GM21529 (cell line): ENCODE measurements at regions not wholly inside any gene's neighbourhood (a gene's known extent, or its start where the extent isn't known, plus 50 kb on each side); places are given as distances from the start of the nearest gene placed in this dataset.
"Not testable (repeated sequence)": the region's sequence is repeated elsewhere in the genome, so short reads cannot be mapped to it uniquely, and the experiment has no call there.

Source experiments
- ATAC-seq: cut with Tn5 transposase; IDR thresholded peaks from one replicate; pipeline ENCODE4 v1.9.1; 2021; ENCODE audit not compliant: unreplicated experiment

DNA sequence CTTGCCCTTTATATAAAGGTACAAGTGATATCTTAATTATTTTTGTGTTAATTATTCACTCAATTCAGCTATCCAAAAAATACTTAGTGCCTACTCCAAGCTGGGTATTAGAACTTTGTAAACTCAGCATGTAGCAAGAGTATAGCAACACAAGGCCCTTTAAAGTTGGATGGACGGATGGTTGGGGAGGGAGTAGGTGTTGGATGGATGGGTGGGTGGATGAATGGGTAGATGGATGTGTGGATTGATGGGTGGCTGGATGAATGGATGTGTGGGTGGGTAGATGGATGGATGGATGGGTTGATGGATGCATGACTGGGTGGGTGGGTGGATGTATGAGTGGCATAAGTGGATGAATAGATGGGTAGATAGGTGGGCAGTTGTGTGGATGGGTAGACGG, 211.5 kb downstream of the BANP start:
- ATAC-seq, result not testable (repeated sequence)

DNA sequence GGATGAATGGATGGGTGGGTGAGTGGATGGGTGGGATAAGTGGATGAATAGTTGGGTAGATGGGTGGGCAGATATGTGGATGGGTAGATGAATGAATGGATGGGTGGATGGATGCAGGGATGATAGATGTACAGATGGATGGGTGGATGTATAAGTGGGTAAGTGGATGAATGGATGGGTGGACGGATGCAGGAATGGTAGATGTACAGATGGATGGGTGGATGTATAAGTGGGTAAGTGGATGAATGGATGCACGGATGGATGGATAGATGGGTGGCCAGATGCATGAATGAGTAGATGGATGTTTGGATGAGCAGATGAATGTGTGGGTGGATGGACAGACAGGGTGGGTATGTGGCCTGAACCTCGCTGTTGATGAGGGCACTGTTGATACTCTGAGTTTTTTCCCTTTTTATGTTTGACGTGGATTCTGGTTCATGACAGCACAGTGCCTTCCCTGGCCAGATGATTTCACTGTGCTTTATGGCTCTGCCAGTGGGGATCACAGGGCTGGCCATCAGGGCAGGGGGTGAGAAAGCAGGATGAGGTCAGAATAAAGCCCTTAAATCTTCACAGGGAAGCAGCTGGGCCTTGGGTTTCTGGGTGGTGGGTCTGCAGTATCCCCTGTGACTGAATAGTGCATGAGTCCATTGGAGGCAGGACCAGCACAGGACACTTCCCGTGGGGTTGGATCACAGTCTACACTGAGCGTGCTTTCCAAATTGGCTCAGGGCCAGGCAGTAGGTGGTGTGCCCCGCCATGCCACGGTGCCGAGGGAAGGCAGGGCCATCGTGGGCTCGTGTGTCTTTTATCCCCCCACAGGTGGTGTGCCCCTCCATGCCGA, 213.2 kb downstream of the BANP start:
- not testable (repeated sequence) for ATAC-seq

- not testable (repeated sequence) for ATAC-seq
Observed at GRCh38 chr16:88165040-88165544, 213.9 kb downstream of the BANP start.

DNA sequence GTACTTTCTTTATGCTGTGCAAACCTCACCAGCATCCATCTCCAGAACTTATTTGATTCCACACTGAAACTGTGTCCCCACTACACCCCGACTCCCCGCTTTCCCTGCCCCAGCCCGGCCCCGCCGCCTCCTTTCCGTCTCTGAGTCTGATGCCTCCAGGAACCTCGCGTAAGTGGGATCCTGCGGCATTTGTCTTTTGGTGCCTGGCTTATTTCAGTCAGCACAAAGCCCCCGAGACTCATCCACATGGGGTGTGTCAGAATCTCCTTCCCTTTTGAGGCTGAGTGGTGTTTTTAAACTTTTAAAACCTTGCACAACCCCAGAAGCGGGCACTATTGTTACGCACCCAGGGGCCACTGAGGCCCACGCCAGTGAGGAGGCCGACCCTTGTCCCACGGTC, 214.4 kb downstream of the BANP start:
- ATAC-seq, result not testable (repeated sequence)

DNA sequence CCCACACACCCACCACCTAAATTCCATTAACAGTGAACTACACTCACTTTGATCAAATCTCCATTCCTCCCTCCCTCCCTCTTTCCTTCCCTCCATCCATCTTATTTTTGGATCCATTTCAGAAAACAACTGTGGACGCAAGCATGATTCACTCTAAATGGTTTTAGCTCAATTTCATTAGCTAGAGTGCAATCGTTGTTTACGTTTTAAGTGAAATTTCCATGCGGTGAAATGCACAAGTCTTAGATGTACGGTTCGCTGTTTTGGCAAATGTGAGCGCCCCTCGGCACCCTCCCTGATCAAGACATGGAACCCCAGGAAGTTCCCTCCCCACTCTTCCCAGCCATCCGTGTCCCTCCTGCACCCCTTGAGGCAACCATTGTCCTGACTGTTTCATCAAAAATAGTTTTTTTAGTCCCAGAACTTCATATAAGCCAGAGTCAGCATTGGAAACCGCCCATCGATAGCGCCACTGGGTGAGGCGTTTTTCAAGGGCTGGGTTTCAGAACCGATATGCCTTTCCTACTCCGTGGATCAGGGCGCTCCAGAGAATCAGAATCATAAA, 215.1 kb downstream of the BANP start:
- not testable (repeated sequence) for ATAC-seq

DNA sequence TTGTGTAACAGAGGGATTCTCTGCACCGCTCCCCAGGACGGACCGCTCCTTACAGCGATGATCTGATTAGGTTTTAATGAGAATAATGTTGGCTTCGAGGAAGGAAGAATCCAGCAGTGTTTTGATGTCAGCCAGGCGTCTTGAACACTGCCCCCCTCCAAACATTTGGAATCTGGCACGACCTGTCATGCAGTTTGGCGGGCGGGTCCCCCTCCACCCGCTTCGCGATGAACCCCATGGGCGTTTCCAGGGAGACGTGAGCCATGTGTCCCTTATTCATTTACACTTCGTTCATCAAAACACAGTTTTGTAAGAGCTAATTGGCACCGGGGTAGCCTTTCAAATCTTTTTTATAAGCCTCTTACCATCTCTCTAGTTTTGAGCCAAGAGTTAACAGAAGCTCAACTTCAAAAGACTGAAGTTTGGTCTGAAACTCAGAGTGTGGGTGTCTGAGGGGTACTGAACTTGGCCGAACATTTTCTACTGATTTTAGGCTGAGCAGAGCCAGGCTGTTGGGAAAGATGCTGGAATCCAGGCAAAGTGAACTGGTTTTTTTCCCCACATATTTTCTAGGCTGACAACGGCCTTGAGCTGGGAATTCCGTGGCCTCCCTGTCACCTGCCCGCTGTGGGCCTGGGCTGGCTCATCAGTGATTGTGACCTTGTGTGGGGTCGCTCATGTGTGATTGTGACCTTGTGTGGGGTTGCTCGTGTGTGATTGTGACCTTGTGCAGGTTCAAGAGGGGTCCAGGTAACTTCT, 214.8 kb upstream of the ZNF469 start:
- ATAC-seq, result not testable (repeated sequence)

GRCh38 chr16:88168557-88168949, 214.2 kb upstream of the ZNF469 start:
- not testable (repeated sequence) for ATAC-seq

GRCh38 chr16:88169136-88169830, 213.5 kb upstream of the ZNF469 start:
- not testable (repeated sequence) for ATAC-seq

DNA sequence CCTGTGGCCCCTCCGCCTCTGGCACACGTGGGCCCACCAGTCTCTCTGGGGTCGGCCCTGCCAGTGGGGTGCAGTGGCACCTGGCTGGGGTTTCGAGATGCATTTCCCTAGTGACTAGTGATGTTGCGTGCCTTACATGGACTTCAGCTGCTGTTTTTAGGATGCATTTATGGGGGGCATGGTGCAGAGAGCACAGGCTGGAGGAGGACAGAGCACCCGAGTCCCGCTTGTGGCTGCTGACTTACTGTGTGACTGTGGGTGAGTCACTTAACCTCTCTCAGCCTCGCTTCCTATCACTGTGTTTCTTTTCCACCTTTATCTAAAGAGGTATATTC, 213.0 kb upstream of the ZNF469 start:
- ATAC-seq, result not testable (repeated sequence)

DNA sequence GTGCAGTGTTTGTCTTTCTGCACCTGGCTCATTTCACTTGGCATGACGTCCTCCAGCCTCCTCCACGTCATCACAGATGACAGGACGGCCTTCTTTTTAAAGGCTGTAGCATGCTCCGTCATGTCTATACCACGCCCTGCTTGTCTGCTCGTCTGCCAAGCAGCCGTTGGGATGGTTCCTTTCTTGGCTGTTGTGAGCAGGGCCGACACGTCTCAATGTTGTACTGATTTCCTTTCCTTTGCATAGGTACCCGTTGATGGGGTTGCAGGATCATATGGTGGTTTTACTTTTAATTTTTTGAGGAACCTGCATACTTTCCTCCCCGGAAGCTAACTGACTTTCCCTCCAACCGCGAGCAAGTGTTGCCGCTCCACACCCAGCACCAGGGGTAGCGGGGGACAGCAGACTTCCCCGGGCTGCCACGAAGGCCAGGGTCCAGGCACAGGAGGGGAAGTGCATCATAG, 212.2 kb upstream of the ZNF469 start:
- ATAC-seq, result no peak

DNA sequence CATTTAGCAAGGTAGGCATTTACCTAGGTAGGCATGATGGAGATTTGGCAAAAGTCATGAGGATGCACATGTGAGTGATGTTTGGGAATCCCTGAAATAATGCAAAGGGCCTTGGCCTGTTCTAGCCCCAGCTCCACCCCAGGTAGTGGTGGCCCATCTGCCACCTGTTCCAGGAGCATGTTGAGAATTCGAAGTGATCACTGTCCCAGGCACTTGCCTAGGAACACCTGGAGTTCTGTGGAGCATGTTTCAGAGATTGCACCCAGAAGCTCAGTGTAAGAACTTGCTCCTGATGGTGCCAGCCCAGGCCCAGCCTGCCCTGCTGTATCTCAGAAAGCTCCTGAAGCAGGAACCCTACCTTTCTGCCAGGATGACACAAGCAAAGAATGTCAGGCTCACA, 211.6 kb upstream of the ZNF469 start:
- ATAC-seq, result not testable (repeated sequence)

DNA sequence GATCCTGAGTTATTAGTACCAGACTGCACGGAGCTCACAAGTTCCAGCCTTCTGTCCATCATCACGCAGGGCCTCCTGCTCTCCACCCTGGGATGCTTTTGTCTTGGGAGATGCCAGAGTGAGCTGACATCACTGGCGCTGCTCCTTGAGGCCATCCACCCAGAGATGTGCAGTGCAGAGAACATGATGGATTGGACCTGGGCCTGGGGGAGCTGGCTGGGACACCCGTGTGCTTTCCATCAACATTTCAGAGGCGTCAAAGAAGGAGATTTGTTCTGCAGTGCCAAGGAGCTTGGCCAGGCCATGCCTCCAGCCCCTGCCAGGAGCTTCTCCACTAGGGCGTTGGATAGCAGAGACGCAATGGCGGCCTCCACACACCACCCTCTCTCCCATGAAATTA, 206.6 kb upstream of the ZNF469 start:
- ATAC-seq, result not testable (repeated sequence)

- ATAC-seq, result not testable (repeated sequence)
Observed at GRCh38 chr16:88176591-88177180, 206.1 kb upstream of the ZNF469 start.

- not testable (repeated sequence) for ATAC-seq
Observed at GRCh38 chr16:88178251-88178650, 204.5 kb upstream of the ZNF469 start.

GRCh38 chr16:88178896-88179295, 203.9 kb upstream of the ZNF469 start:
- not testable (repeated sequence) for ATAC-seq

DNA sequence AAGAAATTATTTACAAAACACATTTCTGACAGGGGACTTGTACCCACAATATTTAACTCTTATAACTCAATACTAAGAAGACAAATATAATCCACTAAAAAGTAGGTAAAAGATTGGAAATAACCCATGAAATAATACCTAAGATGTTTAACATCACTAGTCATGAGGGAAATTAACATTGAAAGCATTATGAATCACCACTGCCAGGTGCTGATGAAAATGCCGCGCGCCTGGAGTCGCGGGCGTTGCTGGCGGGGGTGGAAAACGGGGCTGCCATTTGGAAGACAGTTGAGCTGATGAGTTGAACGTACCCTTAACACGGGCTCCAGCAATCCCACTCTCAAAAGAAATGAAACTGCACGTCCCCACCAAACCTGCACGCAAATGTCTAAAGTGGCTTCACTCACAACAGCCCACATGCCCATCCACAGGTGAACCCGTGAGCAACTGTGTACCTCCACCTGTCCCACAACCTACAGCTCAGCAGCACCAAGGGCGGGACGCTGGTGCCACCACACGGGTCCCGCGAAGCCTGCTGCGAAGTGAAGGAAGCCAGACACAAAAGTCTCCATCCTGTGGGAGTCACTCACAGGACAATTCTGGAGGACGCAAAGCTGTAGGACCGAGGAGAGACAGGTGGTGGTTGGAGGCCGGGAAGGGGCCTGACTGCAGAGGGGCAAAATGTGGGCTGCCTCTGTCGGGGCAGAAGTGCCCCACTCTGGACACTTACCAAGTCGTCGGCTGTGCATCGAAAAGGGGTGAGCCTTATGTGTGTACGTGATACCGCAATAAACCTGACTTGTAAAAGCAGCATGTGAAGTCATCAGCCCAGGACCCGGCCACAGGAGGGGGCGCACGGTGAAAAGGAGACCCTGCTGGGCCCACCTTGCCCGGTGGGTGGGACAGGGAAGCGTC, 199.5 kb upstream of the ZNF469 start:
- ATAC-seq, result not testable (repeated sequence)

DNA sequence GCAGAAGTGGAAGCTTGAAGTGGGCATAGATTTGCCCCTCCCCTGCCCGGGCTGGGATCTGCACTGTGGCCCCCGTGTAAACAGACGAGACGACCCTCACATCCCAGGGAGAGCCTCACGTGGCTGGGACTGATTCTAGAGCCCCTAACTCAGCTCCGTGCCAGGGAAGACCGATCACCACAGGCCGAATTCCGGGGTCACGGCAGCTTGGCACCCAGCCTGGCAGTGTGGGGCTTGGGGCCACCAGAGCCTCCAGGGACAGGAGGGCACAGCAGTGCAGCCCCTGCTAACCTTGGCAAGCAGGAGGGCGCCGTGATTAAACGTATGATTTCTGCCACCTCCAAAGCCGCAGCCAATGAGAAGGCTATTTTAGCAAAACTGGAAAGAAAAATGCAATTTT, 198.7 kb upstream of the ZNF469 start:
- not testable (repeated sequence) for ATAC-seq

- ATAC-seq, result not testable (repeated sequence)
Observed at GRCh38 chr16:88184566-88185355, 198.0 kb upstream of the ZNF469 start.

DNA sequence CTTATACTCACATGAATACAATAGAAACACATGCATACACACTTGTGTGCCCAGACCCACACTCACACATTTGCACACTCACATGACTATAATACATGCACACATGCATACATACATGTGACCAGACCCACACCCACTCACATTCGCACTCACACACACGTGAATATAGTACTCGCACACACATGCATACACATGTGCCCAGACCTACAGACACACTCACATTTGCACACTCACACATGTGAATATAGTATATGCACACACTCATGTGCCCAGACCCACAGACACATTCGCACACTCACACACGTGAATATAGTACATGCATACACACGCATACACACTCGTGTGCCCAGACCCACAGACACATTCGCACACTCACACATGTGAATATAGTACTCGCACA, 197.4 kb upstream of the ZNF469 start:
- ATAC-seq, result not testable (repeated sequence)
